H1 (cell line): ENCODE measurements at regions not wholly inside any gene's neighbourhood (a gene's known extent, or its start where the extent isn't known, plus 50 kb on each side); places are given as distances from the start of the nearest gene placed in this dataset.

Experiments used
- CTCF ChIA-PET: fragments of 300-600 bp; sonication (Branson Sonifier 250); formaldehyde crosslinking; loops from one replicate; lab custom pipeline; 2021; ENCODE audit not compliant: partially characterized antibody; lab: Charles Lee
- POLR2A ChIA-PET: fragments of 300-600 bp; sonication (Branson Sonifier 250); formaldehyde crosslinking; loops from one replicate; lab custom pipeline; 2021; ENCODE audit warnings: inconsistent platforms; ENCODE audit not compliant: partially characterized antibody; lab: Charles Lee
- DNase-seq, 2 experiments: peaks; one replicate each; pipeline versions ENCODE4 v3.0.0 to v3.0.0-alpha.2; 2010 to 2022; ENCODE audit warnings: low spot score in 2 of 2, low read depth in 1 of 2, mixed read lengths in 1 of 2
- FAIRE-seq: peaks from 2 replicates; lab custom pipeline; 2011; peaks lifted over from hg19 to GRCh38; lab: Jason Lieb, UNC
- H2AFZ ChIP-seq: 2 replicates; pipeline ENCODE4 v1.8.1; 2012; ENCODE audit warnings: low read length, inconsistent platforms
- H2AK5ac ChIP-seq: 2 replicates; pipeline ENCODE4 v1.6.1; 2013; ENCODE audit warnings: low read depth, low read length
- H2BK120ac ChIP-seq: replicated peaks from 2 replicates; pipeline ENCODE3; 2013; ENCODE audit warnings: low read depth, low read length, inconsistent platforms
- H2BK12ac ChIP-seq: 2 replicates; pipeline ENCODE4 v1.6.1; 2013; ENCODE audit warnings: low read depth, low read length
- H2BK15ac ChIP-seq: 2 replicates; pipeline ENCODE4 v1.6.1; 2013; ENCODE audit warnings: low read length
- H2BK20ac ChIP-seq: 2 replicates; pipeline ENCODE4 v1.6.1; 2013; ENCODE audit warnings: low read length
- H2BK5ac ChIP-seq: 2 replicates; pipeline ENCODE4 v1.6.1; 2013; ENCODE audit warnings: low read depth, low read length
- H3K14ac ChIP-seq: 2 replicates; pipeline ENCODE4 v1.6.1; 2013; ENCODE audit warnings: inconsistent platforms; ENCODE audit not compliant: insufficient read length
- H3K18ac ChIP-seq: 2 replicates; pipeline ENCODE4 v1.6.1; 2013; ENCODE audit warnings: low read length; ENCODE audit errors: extremely low read depth
- H3K23ac ChIP-seq: 2 replicates; pipeline ENCODE4 v1.6.1; 2013; ENCODE audit warnings: inconsistent platforms; ENCODE audit not compliant: insufficient read length
- H3K23me2 ChIP-seq: 2 replicates; pipeline ENCODE4 v1.6.1; 2013; ENCODE audit warnings: low read depth, low read length
- H3K27ac ChIP-seq: 2 replicates; pipeline ENCODE4 v1.6.1; 2011; ENCODE audit warnings: low read depth, low read length, inconsistent platforms
- H3K27me3 ChIP-seq, 4 experiments: replicated peaks in 1 of 4; 1 replicate in 1 of 4; 2 replicates in 3 of 4; pipeline versions ENCODE4 v1.6.1 to v1.8.1; 2011 to 2013; ENCODE audit warnings: low read length in 3 of 4, mild to moderate bottlenecking in 3 of 4, inconsistent platforms in 2 of 4, mixed read lengths in 2 of 4, moderate library complexity in 1 of 4; ENCODE audit not compliant: control insufficient read depth in 3 of 4, insufficient read depth in 3 of 4; ENCODE audit errors: extremely low read depth in 1 of 4
- H3K36me3 ChIP-seq, 4 experiments: 2 replicates each; pipeline versions ENCODE4 v1.6.1 to v1.8.1; 2011 to 2013; ENCODE audit warnings: mild to moderate bottlenecking in 4 of 4, low read length in 3 of 4, moderate library complexity in 2 of 4, control low read depth in 1 of 4, inconsistent platforms in 1 of 4; ENCODE audit not compliant: insufficient read depth in 4 of 4, control insufficient read depth in 2 of 4
- H3K4ac ChIP-seq: replicated peaks from 2 replicates; pipeline ENCODE3; 2013; ENCODE audit warnings: low read length, low read depth, mixed read lengths, inconsistent platforms; ENCODE audit not compliant: insufficient read length
- H3K4me1 ChIP-seq, 4 experiments: replicated peaks in 1 of 4; 1 replicate in 1 of 4; 2 replicates in 3 of 4; pipeline versions ENCODE4 v1.6.1 to v1.8.1; 2011 to 2013; ENCODE audit warnings: low read length in 3 of 4, inconsistent platforms in 2 of 4, mixed read lengths in 1 of 4; ENCODE audit not compliant: insufficient read depth in 4 of 4, control insufficient read depth in 3 of 4
- H3K4me2 ChIP-seq, 2 experiments: 2 replicates each; pipeline versions ENCODE4 v1.6.1 to v1.8.1; 2011 to 2013; ENCODE audit warnings: low read depth in 2 of 2, low read length in 2 of 2, control low read depth in 1 of 2, inconsistent platforms in 1 of 2, mild to moderate bottlenecking in 1 of 2; ENCODE audit not compliant: insufficient read depth in 1 of 2
- H3K4me3 ChIP-seq, 4 experiments: fragments of 200-600, 300-600 bp in 1 of 4; sonication (generic), shearing (Covaris generic), sonication (Bioruptor Twin) in 1 of 4; 2 replicates each; pipeline versions ENCODE4 v1.5.1 to v1.8.1; 2011 to 2016; ENCODE audit warnings: low read length in 4 of 4, low read depth in 3 of 4, control low read depth in 2 of 4, inconsistent platforms in 2 of 4, mild to moderate bottlenecking in 2 of 4, mixed read lengths in 1 of 4, moderate library complexity in 1 of 4; ENCODE audit not compliant: insufficient read depth in 2 of 4; ENCODE audit errors: extremely low read depth in 1 of 4
- H3K56ac ChIP-seq: replicated peaks from 2 replicates; pipeline ENCODE3; 2013; ENCODE audit warnings: low read depth, mild to moderate bottlenecking, mixed read lengths, low read length, inconsistent platforms; ENCODE audit not compliant: insufficient read length
- H3K79me1 ChIP-seq: 2 replicates; pipeline ENCODE4 v1.6.1; 2013; ENCODE audit warnings: low read depth, low read length, control low read depth
- H3K79me2 ChIP-seq, 2 experiments: 2 replicates each; pipeline versions ENCODE4 v1.6.1 to v1.8.1; 2012 to 2013; ENCODE audit warnings: low read length in 2 of 2, mild to moderate bottlenecking in 2 of 2, inconsistent platforms in 1 of 2; ENCODE audit not compliant: insufficient read depth in 2 of 2, control insufficient read depth in 1 of 2
- H3K9ac ChIP-seq, 4 experiments: replicated peaks in 1 of 4; 1 replicate in 1 of 4; 2 replicates in 3 of 4; pipeline versions ENCODE4 v1.6.1 to v1.8.1; 2011 to 2013; ENCODE audit warnings: low read depth in 3 of 4, low read length in 3 of 4, control low read depth in 2 of 4, mild to moderate bottlenecking in 2 of 4, moderate library complexity in 2 of 4, inconsistent platforms in 1 of 4; ENCODE audit errors: extremely low read depth in 1 of 4
- H3K9me3 ChIP-seq, 2 experiments: 2 replicates each; pipeline versions ENCODE4 v1.6.1 to v1.8.1; 2012 to 2013; ENCODE audit warnings: mild to moderate bottlenecking in 2 of 2, moderate library complexity in 2 of 2, control low read depth in 1 of 2, inconsistent platforms in 1 of 2, low read depth in 1 of 2, low read length in 1 of 2, mixed read lengths in 1 of 2; ENCODE audit not compliant: insufficient read depth in 2 of 2
- H4K20me1 ChIP-seq, 2 experiments: replicated peaks in 1 of 2; 2 replicates each; pipeline versions ENCODE3 to v1.8.1; 2011 to 2013; ENCODE audit warnings: inconsistent platforms in 2 of 2, low read length in 2 of 2, mild to moderate bottlenecking in 1 of 2; ENCODE audit not compliant: insufficient read depth in 2 of 2, control insufficient read depth in 1 of 2
- H4K5ac ChIP-seq: 2 replicates; pipeline ENCODE4 v1.6.1; 2013; ENCODE audit warnings: low read length, low read depth, mixed read lengths, inconsistent platforms; ENCODE audit not compliant: insufficient read length
- H4K8ac ChIP-seq: 2 replicates; pipeline ENCODE4 v1.8.0; 2013; ENCODE audit warnings: mild to moderate bottlenecking, moderate library complexity, low read length, inconsistent platforms; ENCODE audit not compliant: insufficient read depth; ENCODE audit errors: extremely low read depth
- H4K91ac ChIP-seq: replicated peaks from 2 replicates; pipeline ENCODE3; 2013; ENCODE audit warnings: low read length, mixed read lengths, inconsistent platforms; ENCODE audit not compliant: insufficient read length
- CTCF ChIP-seq, 3 experiments: IDR thresholded peaks; 1 replicate in 2 of 3; 2 replicates in 1 of 3; pipeline versions ENCODE4 v1.5.1 to v1.6.1; 2011; ENCODE audit warnings: low read length in 3 of 3, mild to moderate bottlenecking in 3 of 3, inconsistent platforms in 2 of 3, low read depth in 1 of 3, moderate library complexity in 1 of 3; ENCODE audit not compliant: insufficient read depth in 1 of 3; ENCODE audit errors: control extremely low read depth in 1 of 3
- EP300 ChIP-seq, 2 experiments: IDR thresholded peaks; 1 replicate in 1 of 2; 2 replicates in 1 of 2; pipeline ENCODE4 v1.6.1; 2011 to 2012; ENCODE audit warnings: low read depth in 2 of 2, low read length in 2 of 2, mild to moderate bottlenecking in 2 of 2, borderline replicate concordance in 1 of 2, inconsistent platforms in 1 of 2, moderate library complexity in 1 of 2
- GTF2F1 ChIP-seq: IDR thresholded peaks from 2 replicates; pipeline ENCODE4 v1.6.1; 2012; ENCODE audit warnings: low read depth, low read length, improper control_type of control experiment, borderline replicate concordance
- TEAD4 ChIP-seq: IDR thresholded peaks from 2 replicates; pipeline ENCODE4 v1.6.1; 2012; ENCODE audit warnings: low read depth, low read length, inconsistent platforms, mixed read lengths
- WGBS, 2 experiments: shearing (Covaris generic) in 1 of 2; methylation state at CpG; one replicate each; pipeline versions ENCODE4 v1.1.6 to v1.1.7; 2013 to 2015; ENCODE audit warnings: low lambda C conversion rate in 2 of 2, mixed read lengths in 2 of 2, inconsistent platforms in 1 of 2, low coverage in 1 of 2, missing lambda C conversion rate in 1 of 2; ENCODE audit not compliant: insufficient replicate concordance in 2 of 2, insufficient coverage in 1 of 2, insufficient read length in 1 of 2; ENCODE audit errors: extremely low coverage in 1 of 2, missing lambda C conversion rate in 1 of 2; 5-methylcytosine and 5-hydroxymethylcytosine counted together

- Histone ChIP-seq H3K56ac (no peak overlapping the region), H4K20me1 (no peaks in the 10 kb centered on the region), H3K79me2 (no peaks in the 10 kb centered on the region), H4K5ac (no peak overlapping the region), H2BK20ac (no peak overlapping the region), H4K91ac (no peak overlapping the region), H3K79me1 (no peaks in the 10 kb centered on the region), H3K23ac (no peak overlapping the region), H3K4ac (no peak overlapping the region), H3K27me3 (peaks cover 0 to 4% (median 0%) of the 10 kb centered on the region in 4 experiments; a peak in 1 of 7 replicates), H2AK5ac (no peak overlapping the region), H2AFZ (no peak overlapping the region), H3K4me3 (no peak overlapping the region), H3K9me3 (peaks cover 9 to 10% of the 10 kb centered on the region in 2 experiments; a peak in 3 of 4 replicates), H3K27ac (no peak overlapping the region), H2BK12ac (no peak overlapping the region), H3K23me2 (no peaks in the 10 kb centered on the region; the same call in 1 of the 2 replicates), H2BK15ac (no peak overlapping the region), H4K8ac (no peak overlapping the region), H3K4me1 (peaks cover 0 to 12% (median 2%) of the 10 kb centered on the region in 4 experiments; a peak in 4 of 7 replicates), H3K9ac (no peak overlapping the region), H3K14ac (no peak overlapping the region), H3K4me2 (no peak overlapping the region), H2BK120ac (no peak overlapping the region), H3K36me3 (no peaks in the 10 kb centered on the region)
- no peak for FAIRE-seq
- CTCF ChIA-PET, result no interaction called here
- POLR2A ChIA-PET, result no interaction called here
- WGBS, 2 experiments, result 76% methylated on average over 6 of the region's 6 CpGs; no CpG with 5 or more reads in 1 of the 2 experiments
- no peak for TF ChIP-seq EP300 (IDR thresholded peaks at IDR 0.05; ENCODE audit: borderline replicate concordance in 1 of 2, low read depth in 2 of 2, low read length in 2 of 2)
- no peak for TF ChIP-seq GTF2F1
- peak; percentile 81; the same call in 1 of the 2 replicates for TF ChIP-seq TEAD4
- no peak for TF ChIP-seq CTCF (IDR thresholded peaks at IDR 0.05; ENCODE audit: control extremely low read depth in 1 of 3, insufficient read depth in 1 of 3, low read depth in 1 of 3, low read length in 3 of 3)
- TF ChIP-seq, all 59 proteins: peak for 1
- DNase-seq, result no peak
- H2BK5ac ChIP-seq, result no peak overlapping the region
- no peak overlapping the region for H3K18ac ChIP-seq
Measured at GRCh38 chr4:83207497-83208101, 77.0 kb downstream of the COQ2 start.
